GM12875 (cell line): ENCODE measurements at regions not wholly inside any gene's neighbourhood (a gene's known extent, or its start where the extent isn't known, plus 50 kb on each side); places are given as distances from the start of the nearest gene placed in this dataset.

Experiments used
- H3K4me3 ChIP-seq: one replicate; pipeline ENCODE4 v1.5.1; 2011; ENCODE audit warnings: low read depth, low read length, control low read depth
- TF ChIP-seq, protein P1 (sequence below): IDR thresholded peaks from 2 replicates; pipeline ENCODE4 v1.5.1; 2011; ENCODE audit warnings: low read depth, mild to moderate bottlenecking, control low read depth, inconsistent platforms, low read length, moderate library complexity, borderline replicate concordance; ENCODE audit not compliant: insufficient read depth

DNA sequence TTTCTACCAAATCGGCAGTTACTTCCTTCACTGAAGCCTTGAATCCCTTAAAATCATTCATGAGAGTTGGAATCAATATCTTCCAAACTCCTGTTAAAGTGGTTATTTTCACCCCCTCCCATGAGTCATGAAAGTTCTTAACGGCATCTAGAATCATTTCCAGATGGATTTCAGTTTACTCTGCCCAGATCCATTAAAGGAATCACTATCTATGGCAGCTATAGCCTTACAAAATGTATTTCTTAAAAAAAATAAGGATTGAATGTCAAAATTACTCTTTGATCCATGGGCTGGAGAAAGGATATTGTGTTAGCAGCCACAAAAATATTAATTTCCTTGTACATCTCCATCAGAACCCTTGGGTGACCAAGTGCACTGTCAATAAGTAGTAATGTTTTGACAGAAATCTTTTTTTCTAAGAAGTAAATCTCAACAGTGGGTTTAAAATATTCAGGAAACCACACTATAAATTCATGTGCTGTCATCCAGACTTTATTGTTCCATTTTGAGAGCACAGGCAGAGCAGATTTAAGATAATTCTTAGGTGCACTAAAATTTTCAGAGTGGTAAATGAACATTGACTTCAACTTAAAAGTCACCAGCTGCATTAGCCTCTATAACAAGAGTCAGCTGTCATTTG lies 767.7 kb downstream of the DTWD2 start:
- TF ChIP-seq, protein P1, sequence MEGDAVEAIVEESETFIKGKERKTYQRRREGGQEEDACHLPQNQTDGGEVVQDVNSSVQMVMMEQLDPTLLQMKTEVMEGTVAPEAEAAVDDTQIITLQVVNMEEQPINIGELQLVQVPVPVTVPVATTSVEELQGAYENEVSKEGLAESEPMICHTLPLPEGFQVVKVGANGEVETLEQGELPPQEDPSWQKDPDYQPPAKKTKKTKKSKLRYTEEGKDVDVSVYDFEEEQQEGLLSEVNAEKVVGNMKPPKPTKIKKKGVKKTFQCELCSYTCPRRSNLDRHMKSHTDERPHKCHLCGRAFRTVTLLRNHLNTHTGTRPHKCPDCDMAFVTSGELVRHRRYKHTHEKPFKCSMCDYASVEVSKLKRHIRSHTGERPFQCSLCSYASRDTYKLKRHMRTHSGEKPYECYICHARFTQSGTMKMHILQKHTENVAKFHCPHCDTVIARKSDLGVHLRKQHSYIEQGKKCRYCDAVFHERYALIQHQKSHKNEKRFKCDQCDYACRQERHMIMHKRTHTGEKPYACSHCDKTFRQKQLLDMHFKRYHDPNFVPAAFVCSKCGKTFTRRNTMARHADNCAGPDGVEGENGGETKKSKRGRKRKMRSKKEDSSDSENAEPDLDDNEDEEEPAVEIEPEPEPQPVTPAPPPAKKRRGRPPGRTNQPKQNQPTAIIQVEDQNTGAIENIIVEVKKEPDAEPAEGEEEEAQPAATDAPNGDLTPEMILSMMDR, result no peak

DNA sequence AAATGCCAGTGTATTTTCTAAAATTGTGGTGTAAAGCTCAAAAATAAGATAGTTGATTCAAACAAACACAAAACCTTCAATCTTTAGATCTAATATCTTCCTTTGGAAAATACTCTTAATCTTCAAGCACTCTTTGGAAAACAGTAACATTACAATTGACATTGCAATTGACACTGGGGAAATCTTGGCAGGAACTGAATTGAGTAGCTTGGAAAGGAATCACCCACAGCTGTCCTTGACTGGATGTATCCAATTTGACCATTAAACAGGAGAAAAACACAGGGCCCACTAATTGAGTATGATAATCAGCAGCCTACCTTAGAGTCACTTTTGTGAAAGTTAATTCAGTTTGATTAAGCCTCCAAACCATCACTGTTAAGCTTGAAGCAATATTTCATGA lies 776.7 kb downstream of the DTWD2 start:
- no peak overlapping the region for H3K4me3 ChIP-seq
- TF ChIP-seq, protein P1, result no peak

More for the DNA sequence above, 767.7 kb downstream of the DTWD2 start:
- no peak overlapping the region for H3K4me3 ChIP-seq

DNA sequence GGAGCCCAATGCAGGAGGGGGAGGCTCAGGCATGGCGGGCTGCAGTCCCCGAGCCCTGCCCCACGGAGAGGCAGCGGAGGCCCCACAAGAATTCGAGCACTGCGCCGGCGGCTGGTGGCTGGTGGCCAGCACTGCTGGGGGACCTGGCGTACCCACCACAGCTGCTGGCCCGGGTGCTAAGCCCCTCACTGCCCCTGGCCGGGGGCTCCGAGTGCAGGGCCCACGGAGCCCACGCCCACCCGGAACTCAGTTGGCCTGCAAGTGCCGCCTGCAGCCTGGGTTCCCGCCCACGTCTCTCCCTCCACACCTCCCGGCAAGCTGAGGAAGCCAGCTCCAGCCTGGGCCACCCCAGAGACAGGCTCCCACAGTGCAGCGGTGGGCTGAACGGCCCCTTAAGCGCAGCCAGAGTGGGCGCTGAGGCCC lies 780.3 kb downstream of the DTWD2 start:
- no peak overlapping the region for H3K4me3 ChIP-seq
- TF ChIP-seq, protein P1, result no peak

DNA sequence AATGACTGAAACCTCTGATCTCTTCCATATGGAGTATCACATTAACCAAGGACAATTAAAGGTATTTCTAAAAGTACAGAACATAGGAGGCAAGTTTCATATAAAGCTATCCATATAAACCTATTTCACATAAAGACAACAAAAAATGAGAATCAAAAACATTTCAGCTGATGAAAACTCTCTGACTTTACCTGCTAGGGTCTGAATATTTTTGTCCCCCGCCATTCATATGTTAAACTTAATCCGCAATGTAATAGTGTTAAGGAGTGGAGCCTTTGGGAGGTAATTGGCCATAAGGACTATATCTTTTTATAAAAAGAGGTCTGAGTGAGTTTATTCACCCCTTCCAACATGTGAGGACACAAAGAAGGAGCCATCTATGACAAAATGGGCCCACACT lies 788.5 kb downstream of the DTWD2 start:
- no peak overlapping the region for H3K4me3 ChIP-seq
- TF ChIP-seq, protein P1, result no peak

DNA sequence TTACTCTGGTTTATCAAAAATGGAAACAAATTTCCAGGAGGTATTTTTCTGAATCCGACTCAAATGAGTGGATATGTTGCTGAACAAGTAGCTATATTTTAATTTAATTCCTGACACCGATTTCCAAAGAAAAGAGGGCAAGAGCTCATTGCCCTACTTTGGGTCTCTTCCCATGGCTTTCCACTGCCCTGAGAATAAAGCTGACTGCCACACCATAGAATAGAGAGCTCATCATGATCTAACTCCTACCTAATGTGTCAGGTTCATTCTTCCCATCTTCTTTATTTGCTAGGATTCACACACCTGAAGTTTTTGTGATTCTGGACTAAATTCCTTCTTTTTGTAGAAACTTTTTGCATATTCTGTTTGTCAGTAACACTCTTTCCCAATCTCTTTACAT lies 792.1 kb downstream of the DTWD2 start:
- no peak overlapping the region for H3K4me3 ChIP-seq
- TF ChIP-seq, protein P1, result no peak

DNA sequence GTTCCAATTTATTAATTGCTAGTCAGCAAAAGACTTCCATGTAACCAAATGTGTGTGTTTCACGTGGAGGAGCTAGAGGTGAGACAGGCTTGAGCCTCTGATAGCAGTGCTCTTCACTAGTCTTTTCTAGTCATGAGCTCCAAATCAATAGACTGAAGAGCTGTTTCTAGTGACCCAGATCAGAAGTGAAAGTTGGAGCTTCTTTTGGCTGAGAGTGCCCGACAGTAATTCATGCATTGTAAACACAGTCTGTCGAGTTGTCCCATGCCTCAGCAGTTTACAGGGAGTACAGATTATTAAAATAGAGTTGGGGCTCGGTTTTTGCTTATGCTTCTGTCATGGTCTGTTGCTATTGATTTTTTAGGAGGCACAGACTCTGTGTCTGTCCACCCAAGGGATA lies 793.1 kb downstream of the DTWD2 start:
- TF ChIP-seq, protein P1, result no peak
- no peak overlapping the region for H3K4me3 ChIP-seq

DNA sequence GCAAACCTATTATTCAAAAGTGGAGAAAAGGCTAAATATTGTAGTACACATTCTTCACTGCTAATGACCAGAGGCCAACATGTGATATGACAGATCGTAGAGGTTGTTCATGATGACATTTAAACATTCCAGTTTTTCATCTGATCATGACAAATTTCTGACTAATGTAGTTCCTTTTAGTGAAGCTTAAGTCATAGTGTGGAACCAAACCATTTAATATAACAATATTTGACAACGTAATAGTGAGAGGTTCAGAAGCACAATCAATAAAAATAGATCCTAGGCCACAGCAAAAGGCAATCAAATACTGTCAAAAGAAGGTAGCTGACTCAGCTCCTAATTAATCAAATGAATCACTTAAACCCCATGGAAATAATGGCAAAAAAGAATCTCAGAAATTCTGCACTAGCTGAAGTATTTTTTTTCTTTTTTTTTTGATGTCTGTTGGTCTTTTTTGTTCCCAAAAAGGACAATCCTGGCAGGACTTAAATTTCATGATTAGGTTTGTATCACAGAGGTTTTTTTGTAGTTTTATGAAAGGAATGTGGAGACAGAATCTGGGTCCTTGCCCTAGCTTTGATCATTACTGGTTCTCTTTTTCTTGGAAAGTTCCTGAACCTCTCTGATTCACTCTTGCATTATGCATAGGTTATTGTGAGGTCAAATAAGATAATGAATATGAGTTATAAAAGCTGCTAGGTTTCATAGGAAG lies 795.0 kb downstream of the DTWD2 start:
- TF ChIP-seq, protein P1, result no peak
- no peak overlapping the region for H3K4me3 ChIP-seq
